Stimulated activated CD4-positive, alpha-beta T cell treated with anti-CD3 and anti-CD28 coated beads, TNF-alpha, amount 100 ng/mL, for 4 hours (primary cell): ENCODE measurements at regions not wholly inside any gene's neighbourhood (a gene's known extent, or its start where the extent isn't known, plus 50 kb on each side); places are given as distances from the start of the nearest gene placed in this dataset.

Experiments
- DNase-seq, 3 experiments: peaks; one replicate each; pipeline ENCODE4 v3.0.0-alpha.2; 2020; ENCODE audit warnings: low read depth in 3 of 3

GRCh38 chr13:105365021-105365550, 1170.4 kb downstream of the EFNB2 start:
- DNase-seq = no peak

GRCh38 chr13:105364191-105364590, 1171.3 kb downstream of the EFNB2 start:
- no peak for DNase-seq

GRCh38 chr13:105363261-105364190, 1171.9 kb downstream of the EFNB2 start:
- DNase-seq = no peak

- DNase-seq = no peak
These were observed 1181.8 kb downstream of the EFNB2 start for GRCh38 chr13:105353654-105354053.

GRCh38 chr13:105349082-105349723, 1186.3 kb downstream of the EFNB2 start:
- DNase-seq = no peak

- DNase-seq = no peak
These were observed 1189.2 kb downstream of the EFNB2 start for GRCh38 chr13:105346141-105346775.

GRCh38 chr13:105345730-105346129, 1189.7 kb downstream of the EFNB2 start:
- no peak for DNase-seq

- DNase-seq = no peak
These were observed 1190.3 kb downstream of the EFNB2 start for GRCh38 chr13:105345131-105345530.

GRCh38 chr13:105343134-105343806, 1192.2 kb downstream of the EFNB2 start:
- no peak for DNase-seq

- DNase-seq = no peak
These were observed 1193.1 kb downstream of the EFNB2 start for GRCh38 chr13:105342281-105342820.

- DNase-seq = no peak
These were observed 1193.7 kb downstream of the EFNB2 start for GRCh38 chr13:105341758-105342157.

GRCh38 chr13:105341256-105341655, 1194.2 kb downstream of the EFNB2 start:
- no peak for DNase-seq

- no peak for DNase-seq
These were observed 1195.3 kb downstream of the EFNB2 start for GRCh38 chr13:105340061-105340606.

- DNase-seq = no peak
These were observed 1196.7 kb downstream of the EFNB2 start for GRCh38 chr13:105338773-105339172.

- DNase-seq = no peak
These were observed 1197.5 kb downstream of the EFNB2 start for GRCh38 chr13:105338006-105338405.

- DNase-seq = no peak
These were observed 1198.5 kb downstream of the EFNB2 start for GRCh38 chr13:105336706-105337576.

- no peak for DNase-seq
These were observed 1201.3 kb downstream of the EFNB2 start for GRCh38 chr13:105334211-105334610.

GRCh38 chr13:105333416-105333815, 1202.0 kb downstream of the EFNB2 start:
- DNase-seq = no peak

GRCh38 chr13:105329359-105329758, 1206.1 kb downstream of the EFNB2 start:
- DNase-seq = no peak

GRCh38 chr13:105328212-105328611, 1207.2 kb downstream of the EFNB2 start:
- DNase-seq = no peak
